HG02938 (cell line): ENCODE measurements at regions not wholly inside any gene's neighbourhood (a gene's known extent, or its start where the extent isn't known, plus 50 kb on each side); places are given as distances from the start of the nearest gene placed in this dataset.

ENCODE experiments used
- ATAC-seq: cut with Tn5 transposase; IDR thresholded peaks from one replicate; pipeline ENCODE4 v1.9.1; 2021; ENCODE audit warnings: mild to moderate bottlenecking, moderate library complexity; ENCODE audit not compliant: unreplicated experiment

- ATAC-seq = no peak
Observed at GRCh38 chrY:13149148-13149547, 244.5 kb downstream of the DDX3Y start.

- ATAC-seq = no peak
Observed at GRCh38 chrY:13167698-13168097, 263.0 kb downstream of the DDX3Y start.

- no peak for ATAC-seq
Observed at GRCh38 chrY:13168257-13168656, 263.6 kb downstream of the DDX3Y start.
